Endodermal cell (in vitro differentiated cells): ENCODE measurements at regions not wholly inside any gene's neighbourhood (a gene's known extent, or its start where the extent isn't known, plus 50 kb on each side); places are given as distances from the start of the nearest gene placed in this dataset.

Source experiments
- DNase-seq: peaks from one replicate; pipeline ENCODE4 v3.0.0-alpha.2; 2017
- H3K27ac ChIP-seq: 2 replicates; pipeline ENCODE4 v1.5.1; 2013; ENCODE audit warnings: mild to moderate bottlenecking, low read depth, low read length, moderate library complexity
- H3K27me3 ChIP-seq: 2 replicates; pipeline ENCODE4 v1.6.1; 2013; ENCODE audit warnings: mild to moderate bottlenecking, low read length, moderate library complexity; ENCODE audit not compliant: insufficient read depth, control insufficient read depth, poor library complexity, severe bottlenecking
- H3K36me3 ChIP-seq: 2 replicates; pipeline ENCODE4 v1.7.0; 2013; ENCODE audit warnings: mild to moderate bottlenecking, low read length, moderate library complexity; ENCODE audit not compliant: control insufficient read depth, insufficient read depth
- H3K4me1 ChIP-seq: one replicate; pipeline ENCODE4 v1.7.0; 2013; ENCODE audit warnings: low read length; ENCODE audit not compliant: control insufficient read depth, insufficient read depth
- H3K4me3 ChIP-seq: 2 replicates; pipeline ENCODE4 v1.5.1; 2013; ENCODE audit warnings: mild to moderate bottlenecking, low read length, moderate library complexity
- H3K9ac ChIP-seq: 2 replicates; pipeline ENCODE4 v1.6.1; 2013; ENCODE audit warnings: mild to moderate bottlenecking, low read length, moderate library complexity; ENCODE audit not compliant: poor library complexity, severe bottlenecking; ENCODE audit errors: extremely low read depth
- H3K9me3 ChIP-seq: 2 replicates; pipeline ENCODE4 v1.6.1; 2013; ENCODE audit warnings: mild to moderate bottlenecking, low read length, moderate library complexity; ENCODE audit not compliant: control insufficient read depth
- H3K27ac Mint-ChIP-seq: 2 replicates; pipeline ENCODE4 v1.8.0; 2020; ENCODE audit warnings: mixed read lengths
- H3K27me3 Mint-ChIP-seq: 2 replicates; pipeline ENCODE4 v1.8.0; 2021; ENCODE audit warnings: mild to moderate bottlenecking, mixed read lengths; ENCODE audit not compliant: insufficient read depth
- H3K36me3 Mint-ChIP-seq: 2 replicates; pipeline ENCODE4 v1.8.0; 2020; ENCODE audit warnings: low read depth, mixed read lengths
- H3K4me1 Mint-ChIP-seq: 2 replicates; pipeline ENCODE4 v1.8.0; 2020; ENCODE audit warnings: mixed read lengths
- H3K4me3 Mint-ChIP-seq: 2 replicates; pipeline ENCODE4 v1.8.0; 2020; ENCODE audit warnings: mild to moderate bottlenecking, moderate library complexity, mixed read lengths
- H3K9me3 Mint-ChIP-seq: 2 replicates; pipeline ENCODE4 v1.8.0; 2020; ENCODE audit warnings: mild to moderate bottlenecking, mixed read lengths
- CTCF ChIP-seq: fragments of 200-600 bp; sonication (generic); conservative IDR thresholded peaks from 2 replicates; pipeline ENCODE4 v1.5.0; 2021; ENCODE audit warnings: antibody characterized with exemption, mild to moderate bottlenecking
- WGBS, 2 experiments: methylation state at CpG; one replicate each; pipeline versions ENCODE4 v1.1.5 to v1.1.7; 2013; ENCODE audit warnings: missing lambda C conversion rate in 2 of 2, mixed read lengths in 1 of 2; ENCODE audit not compliant: insufficient coverage in 1 of 2, insufficient read length in 1 of 2; 5-methylcytosine and 5-hydroxymethylcytosine counted together

GRCh38 chr17:5869041-5869745 is 201.0 kb upstream of the WSCD1 start:
- H3K27ac ChIP-seq, result no peak overlapping the region
- H3K9me3 ChIP-seq, result no peaks in the 10 kb centered on the region
- no peaks in the 10 kb centered on the region for H3K36me3 ChIP-seq
- Mint-ChIP-seq H3K4me1 (no peaks in the 10 kb centered on the region), H3K27me3 (peaks cover 12% of the 10 kb centered on the region), H3K4me3 (no peak overlapping the region), H3K9me3 (no peaks in the 10 kb centered on the region), H3K27ac (no peak overlapping the region), H3K36me3 (no peaks in the 10 kb centered on the region)
- no peak overlapping the region for H3K9ac ChIP-seq
- no peak for DNase-seq
- TF ChIP-seq CTCF, result no peak
- no peak overlapping the region for H3K4me3 ChIP-seq
- no peaks in the 10 kb centered on the region for H3K27me3 ChIP-seq
- WGBS, 2 experiments, result 88 to 96% methylated on average over 8 to 12 of the region's 12 CpGs
- peaks cover 11% of the 10 kb centered on the region for H3K4me1 ChIP-seq

DNA sequence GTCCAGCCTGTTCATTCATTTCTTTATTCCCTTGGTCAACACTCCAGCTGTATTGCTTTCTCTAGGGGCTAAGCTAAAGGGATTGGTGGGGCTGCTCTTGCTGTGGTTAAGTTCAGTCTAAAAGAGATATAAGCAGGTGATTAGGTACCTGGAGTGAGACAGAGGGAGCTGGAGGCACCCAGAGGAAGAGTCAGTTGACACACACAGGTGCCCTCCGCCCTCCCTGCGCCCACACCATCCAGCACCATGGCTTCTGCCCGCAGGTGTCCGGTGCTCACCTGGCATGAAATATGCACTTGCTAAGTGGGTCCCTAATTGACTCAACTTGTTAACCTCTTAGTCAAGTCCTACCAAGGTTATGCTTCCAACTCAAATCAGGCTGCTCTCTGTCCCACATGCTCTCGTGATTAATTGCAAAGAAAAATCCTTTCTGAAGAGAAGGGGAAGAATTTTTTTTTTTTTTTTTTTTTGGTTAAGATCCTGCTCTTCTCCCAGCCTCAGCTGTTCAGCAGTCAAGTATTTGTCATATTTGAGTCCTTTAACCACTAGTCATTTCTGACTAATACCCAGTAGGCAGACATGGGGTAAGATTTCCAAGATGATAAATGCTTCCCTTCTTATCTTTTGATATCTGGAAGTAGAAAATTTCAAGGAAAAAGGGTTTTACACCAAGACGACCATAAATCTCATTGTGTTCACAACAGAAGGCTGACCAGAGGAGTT is 199.8 kb upstream of the WSCD1 start:
- TF ChIP-seq CTCF, result no peak
- DNase-seq, result no peak
- Histone ChIP-seq H3K27me3 (no peaks in the 10 kb centered on the region), H3K4me1 (peaks cover 4% of the 10 kb centered on the region), H3K27ac (no peak overlapping the region), H3K9ac (no peak overlapping the region), H3K4me3 (no peak overlapping the region), H3K9me3 (no peaks in the 10 kb centered on the region), H3K36me3 (no peaks in the 10 kb centered on the region)
- Mint-ChIP-seq H3K27me3 (peaks cover 12% of the 10 kb centered on the region), H3K36me3 (no peaks in the 10 kb centered on the region), H3K9me3 (no peaks in the 10 kb centered on the region), H3K27ac (no peak overlapping the region), H3K4me1 (no peaks in the 10 kb centered on the region), H3K4me3 (no peak overlapping the region)
- WGBS, 2 experiments, result 91 to 93% methylated on average over 5 to 6 of the region's 6 CpGs

DNA sequence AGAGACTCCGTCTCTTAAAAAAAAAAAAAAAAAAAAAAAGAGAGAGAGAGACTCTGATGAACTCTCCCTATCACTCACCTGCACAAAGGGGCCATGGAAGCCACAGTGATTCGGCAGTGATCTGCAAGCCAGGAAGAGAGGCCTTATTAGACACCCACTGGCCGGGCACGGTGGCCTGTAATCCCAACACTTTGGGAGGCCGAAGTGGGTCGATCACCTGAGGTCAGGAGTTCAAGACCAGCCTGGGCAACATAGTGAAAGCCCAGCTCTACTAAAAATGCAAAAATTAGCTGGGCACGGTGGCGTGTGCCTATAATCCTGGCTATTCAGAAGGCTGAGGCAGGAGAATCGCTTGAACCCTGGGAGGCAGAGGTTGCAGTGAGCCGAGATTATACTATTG is 198.5 kb upstream of the WSCD1 start:
- H3K9me3 Mint-ChIP-seq, result no peaks in the 10 kb centered on the region
- no peak overlapping the region for H3K4me3 ChIP-seq
- H3K9ac ChIP-seq, result no peak overlapping the region
- no peak overlapping the region for H3K27ac Mint-ChIP-seq
- H3K9me3 ChIP-seq, result no peaks in the 10 kb centered on the region
- no peaks in the 10 kb centered on the region for H3K27me3 ChIP-seq
- no peaks in the 10 kb centered on the region for H3K36me3 ChIP-seq
- H3K27ac ChIP-seq, result no peak overlapping the region
- no peaks in the 10 kb centered on the region for H3K4me1 Mint-ChIP-seq
- no peak overlapping the region for H3K4me3 Mint-ChIP-seq
- 90 to 95% methylated on average over 8 to 10 of the region's 10 CpGs for WGBS, 2 experiments
- TF ChIP-seq CTCF, result no peak
- no peaks in the 10 kb centered on the region for H3K4me1 ChIP-seq
- no peaks in the 10 kb centered on the region for H3K36me3 Mint-ChIP-seq
- peaks cover 16% of the 10 kb centered on the region for H3K27me3 Mint-ChIP-seq
- no peak for DNase-seq
